HG02884 (cell line): ENCODE measurements at regions not wholly inside any gene's neighbourhood (a gene's known extent, or its start where the extent isn't known, plus 50 kb on each side); places are given as distances from the start of the nearest gene placed in this dataset.

ENCODE experiments used
- ATAC-seq: cut with Tn5 transposase; IDR thresholded peaks from one replicate; pipeline ENCODE4 v1.9.1; 2021; ENCODE audit warnings: mild to moderate bottlenecking, moderate library complexity; ENCODE audit not compliant: unreplicated experiment

DNA sequence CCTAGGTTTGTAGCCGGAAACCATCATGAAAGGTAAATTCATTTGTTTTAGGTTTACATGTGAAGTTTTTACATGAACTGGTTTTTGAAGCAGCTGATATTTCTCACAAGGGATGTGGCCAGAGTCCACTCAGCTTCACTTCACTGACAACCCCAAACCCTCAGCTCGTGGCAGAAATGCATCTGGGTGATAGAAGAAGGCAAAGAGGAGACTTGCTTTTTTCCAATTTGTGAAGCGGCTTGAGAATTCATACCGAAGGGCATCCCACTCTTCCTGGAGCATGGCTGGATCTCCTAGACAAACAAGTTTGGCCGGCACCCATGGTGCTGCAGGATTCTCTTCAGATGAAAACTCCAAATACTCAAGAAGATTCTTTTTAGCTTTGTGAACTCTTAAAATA, 392.8 kb upstream of the CNR1 start:
- ATAC-seq: no peak

DNA sequence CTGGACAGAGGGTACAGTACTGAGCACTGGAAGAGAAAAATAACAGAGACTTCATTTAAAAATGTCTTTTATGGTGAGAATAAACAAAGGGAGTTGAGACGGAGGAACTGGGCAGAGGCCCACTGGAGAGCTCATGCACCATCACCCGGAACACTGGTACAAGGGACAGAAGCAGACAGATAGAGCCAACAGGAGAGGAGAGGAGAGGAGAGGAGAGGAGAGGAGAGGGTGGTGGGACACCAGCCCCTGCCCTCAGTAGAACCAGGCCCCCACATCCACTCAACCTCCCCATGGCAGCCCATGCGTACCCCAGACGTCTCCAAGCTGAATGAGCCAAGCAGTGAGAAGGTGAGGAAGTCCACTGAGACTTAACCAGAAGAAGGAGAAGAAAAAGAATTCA, 390.5 kb upstream of the CNR1 start:
- ATAC-seq: no peak

GRCh38 chr6:88548891-88549505, 382.9 kb upstream of the CNR1 start:
- no peak for ATAC-seq

DNA sequence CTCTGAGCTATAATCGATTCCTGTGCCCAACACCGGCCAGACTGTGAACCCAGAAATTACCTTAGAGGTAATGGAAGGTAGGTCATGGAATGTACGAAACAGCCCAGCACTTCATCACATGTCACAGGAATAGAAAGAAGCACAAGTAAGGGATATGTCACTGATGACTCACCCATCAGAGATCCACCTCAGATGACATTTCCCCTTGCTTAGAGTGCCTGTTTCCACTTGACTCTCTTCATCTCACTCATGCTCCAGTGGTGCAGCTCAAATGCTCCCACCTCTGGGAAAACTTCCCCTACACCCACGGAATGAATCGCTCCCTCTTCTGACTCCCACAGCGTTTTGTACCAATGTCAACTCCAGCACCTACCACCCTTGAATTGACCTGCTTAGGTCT, 381.6 kb upstream of the CNR1 start:
- ATAC-seq: no peak

GRCh38 chr6:88545991-88546390, 379.8 kb upstream of the CNR1 start:
- ATAC-seq: no peak

DNA sequence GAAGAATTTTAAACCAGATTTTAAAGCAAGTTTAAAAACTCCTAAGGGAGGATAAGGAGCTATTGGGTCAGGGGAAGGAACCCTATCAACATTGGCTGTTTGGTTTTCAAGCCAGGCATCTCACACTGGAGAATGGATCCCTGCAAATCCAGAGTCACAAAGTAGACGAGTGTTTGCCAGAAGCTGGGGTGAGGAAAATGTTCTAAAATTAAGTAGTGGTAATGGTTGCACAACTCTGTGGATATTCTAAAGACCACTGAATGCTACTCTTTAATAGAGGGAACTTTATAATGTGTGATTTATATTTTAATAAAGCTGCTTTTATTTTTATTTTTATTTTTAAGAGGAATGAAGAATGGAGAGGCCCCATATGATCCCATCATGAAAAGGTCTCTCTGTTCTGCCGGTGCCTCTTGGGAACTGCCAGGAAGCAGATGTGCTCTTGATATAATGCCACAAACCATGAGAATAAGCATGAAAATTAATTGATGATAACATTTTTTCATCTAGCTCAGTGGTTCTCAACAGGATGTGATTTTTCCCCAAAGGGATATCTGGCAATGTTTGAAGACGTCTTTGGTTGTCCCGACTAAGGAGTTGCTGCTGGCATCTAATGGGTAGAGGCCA, 379.0 kb upstream of the CNR1 start:
- ATAC-seq: no peak

- ATAC-seq: no peak
Observed at GRCh38 chr6:88539295-88539764, 373.2 kb upstream of the CNR1 start.

GRCh38 chr6:88538840-88539239, 372.7 kb upstream of the CNR1 start:
- ATAC-seq: no peak

GRCh38 chr6:88538130-88538706, 372.1 kb upstream of the CNR1 start:
- ATAC-seq: no peak

DNA sequence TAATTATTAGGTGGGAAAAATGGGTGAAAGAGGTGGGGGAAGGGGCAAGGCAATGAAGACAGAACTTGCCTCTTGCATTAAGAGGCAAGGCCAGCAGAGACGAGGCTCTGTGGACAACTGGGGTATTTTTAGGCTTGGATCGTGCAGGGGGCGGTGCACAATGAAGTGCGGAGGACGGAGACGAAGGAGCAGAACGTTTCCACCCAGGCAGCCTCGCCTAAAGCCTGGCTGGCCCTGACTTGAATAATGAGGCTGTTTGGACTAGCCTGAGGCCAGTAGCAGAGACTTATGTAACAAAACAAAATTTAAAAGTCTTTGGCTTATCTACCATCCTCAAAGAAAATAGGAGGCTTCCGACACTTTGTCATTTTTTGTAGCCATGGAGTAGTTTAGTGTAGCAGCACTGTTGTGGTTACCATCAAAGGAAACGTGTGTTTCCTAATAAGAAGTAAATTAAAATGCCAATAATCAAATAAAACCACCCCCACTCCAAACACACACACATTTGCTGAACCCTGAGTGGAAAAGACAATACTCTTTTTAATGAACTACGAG, 370.0 kb upstream of the CNR1 start:
- no peak for ATAC-seq

- ATAC-seq: no peak
Observed at GRCh38 chr6:88535306-88535705, 369.2 kb upstream of the CNR1 start.

DNA sequence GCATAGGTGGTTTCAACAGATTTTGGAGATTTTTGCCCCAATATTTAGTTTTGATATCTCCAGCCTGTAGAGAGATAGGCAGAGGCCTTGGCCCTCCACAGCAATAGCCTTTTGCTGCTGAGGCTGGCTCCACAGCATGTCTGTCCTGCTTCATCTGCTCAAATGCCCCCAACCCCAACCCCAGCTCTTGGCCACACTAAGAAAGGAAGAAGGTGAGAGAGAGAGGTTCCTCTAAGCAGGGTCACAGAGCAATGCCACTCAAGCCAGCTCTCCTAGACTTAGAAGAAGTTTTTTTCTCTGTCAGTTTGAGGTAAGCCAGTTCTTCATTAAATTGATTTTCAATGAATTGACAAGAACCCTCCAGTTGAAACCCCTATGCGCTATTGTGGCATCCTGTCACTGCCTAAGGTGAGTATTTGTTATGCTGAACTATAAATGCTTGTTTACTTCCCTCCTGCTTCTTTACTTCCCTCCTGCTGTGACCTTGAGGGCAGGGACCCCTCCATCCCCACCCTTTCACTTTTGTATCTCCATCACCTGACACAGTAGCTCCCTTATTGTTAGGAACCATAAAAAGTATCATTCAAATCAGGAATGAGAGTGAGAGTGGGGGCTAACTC, 366.2 kb upstream of the CNR1 start:
- no peak for ATAC-seq

DNA sequence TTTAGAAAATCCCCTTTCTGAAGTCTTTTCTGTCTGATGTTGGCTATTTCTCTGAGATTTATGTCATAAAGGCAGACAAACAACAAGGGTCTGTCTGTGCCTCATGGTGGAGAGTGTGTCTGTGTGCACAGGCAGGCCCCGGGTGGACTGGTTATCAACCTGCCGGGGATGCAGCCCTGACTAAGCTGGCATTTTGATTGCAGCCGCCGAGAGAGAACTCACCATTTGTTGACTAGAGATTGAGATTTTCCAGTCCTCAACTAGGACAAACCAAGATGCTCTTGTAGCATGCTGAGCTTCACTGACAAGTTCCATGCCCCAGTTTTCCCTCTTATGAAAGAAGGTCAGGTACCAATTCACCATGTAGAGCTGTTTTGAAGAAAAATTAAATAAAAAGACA, 363.6 kb upstream of the CNR1 start:
- no peak for ATAC-seq

DNA sequence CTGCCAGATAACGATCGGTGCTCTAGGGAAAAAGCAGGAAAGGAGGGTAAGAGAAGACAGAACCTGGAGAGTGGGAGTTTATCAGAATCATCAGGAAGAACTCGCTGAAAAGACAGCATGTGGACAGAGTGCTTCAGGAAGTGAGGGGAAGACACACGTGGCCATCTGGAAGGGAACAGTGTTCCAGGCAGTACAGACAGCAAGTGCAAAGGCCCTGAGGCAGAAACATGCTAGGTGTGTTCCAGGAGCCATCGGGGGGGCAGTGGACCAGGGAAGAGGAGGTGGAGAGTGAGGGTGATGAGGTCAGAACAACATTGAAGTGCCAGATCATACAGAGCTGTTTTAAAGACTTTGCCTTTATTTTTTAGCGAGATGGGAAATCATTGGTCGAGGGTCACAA, 354.3 kb upstream of the CNR1 start:
- ATAC-seq: no peak

GRCh38 chr6:88520017-88520338, 353.8 kb upstream of the CNR1 start:
- no peak for ATAC-seq

DNA sequence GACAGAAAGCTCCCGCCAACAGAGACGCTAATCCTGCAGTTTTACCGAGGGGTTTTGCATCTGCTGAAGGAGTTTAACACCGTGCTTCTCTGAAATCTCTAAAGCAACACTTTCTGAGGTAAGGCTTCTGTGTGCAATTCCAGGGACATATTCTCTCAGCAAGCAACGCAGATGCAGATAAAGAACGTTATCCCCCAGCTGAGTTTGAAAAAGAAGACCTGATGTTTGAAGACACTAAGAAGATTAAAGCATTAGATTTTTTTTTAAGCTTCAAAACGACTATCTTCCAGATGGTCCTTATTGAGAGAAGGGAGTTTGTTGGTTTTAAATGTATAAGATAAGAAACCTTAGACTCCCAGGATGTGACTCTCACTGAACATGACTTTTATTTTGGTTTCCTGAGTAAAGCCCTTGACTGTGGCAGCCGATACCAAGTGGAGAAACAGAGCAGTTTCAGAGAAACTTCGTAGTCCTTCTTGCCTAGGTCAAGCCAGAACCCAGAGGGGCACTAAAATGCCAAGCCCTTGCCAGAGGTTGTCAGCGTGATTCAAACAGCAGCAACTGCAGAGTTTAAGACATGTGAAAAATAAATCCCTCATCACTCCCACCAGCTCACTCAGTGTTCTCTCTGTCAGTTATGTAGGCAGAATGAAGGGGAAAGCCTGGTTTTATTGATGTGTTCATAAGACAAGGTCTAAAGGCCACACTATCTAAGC, 353.3 kb upstream of the CNR1 start:
- no peak for ATAC-seq

DNA sequence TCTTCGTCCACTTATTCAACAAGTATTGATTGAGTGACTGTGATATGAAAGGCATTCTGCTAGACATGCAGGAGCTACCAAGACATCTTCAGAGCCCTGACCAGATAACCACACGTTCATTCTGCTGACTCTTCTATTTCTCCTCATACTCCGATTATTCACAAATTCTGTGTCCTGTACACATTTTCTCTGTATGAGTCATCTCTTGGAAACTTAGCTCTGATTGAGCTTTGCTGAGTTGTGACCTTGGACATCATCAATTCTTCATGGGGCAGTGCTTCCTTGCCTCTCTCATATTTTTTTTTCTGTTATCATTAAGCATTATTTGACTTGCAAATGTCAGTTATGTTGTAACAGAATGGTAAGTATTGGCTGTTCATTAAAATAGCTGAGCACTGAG, 351.6 kb upstream of the CNR1 start:
- no peak for ATAC-seq

DNA sequence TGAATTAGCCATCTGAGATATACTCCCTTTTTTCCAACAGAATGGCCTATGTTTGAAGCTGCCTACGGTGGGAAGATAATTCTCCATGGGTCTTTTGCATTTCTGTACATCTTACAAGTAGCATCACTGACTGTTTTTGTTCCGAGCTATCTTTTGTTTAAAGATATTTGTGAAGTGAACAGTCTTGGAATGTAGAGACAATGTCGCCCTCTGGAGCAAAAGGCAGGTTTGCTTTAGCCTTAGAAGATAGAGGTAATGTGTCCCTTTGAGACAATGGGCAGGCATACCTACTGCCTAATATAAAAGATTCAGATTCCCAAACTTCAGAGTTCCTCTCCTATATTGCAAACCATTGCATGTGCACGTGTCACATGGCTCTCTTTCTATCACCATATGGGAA, 347.8 kb upstream of the CNR1 start:
- ATAC-seq: no peak

DNA sequence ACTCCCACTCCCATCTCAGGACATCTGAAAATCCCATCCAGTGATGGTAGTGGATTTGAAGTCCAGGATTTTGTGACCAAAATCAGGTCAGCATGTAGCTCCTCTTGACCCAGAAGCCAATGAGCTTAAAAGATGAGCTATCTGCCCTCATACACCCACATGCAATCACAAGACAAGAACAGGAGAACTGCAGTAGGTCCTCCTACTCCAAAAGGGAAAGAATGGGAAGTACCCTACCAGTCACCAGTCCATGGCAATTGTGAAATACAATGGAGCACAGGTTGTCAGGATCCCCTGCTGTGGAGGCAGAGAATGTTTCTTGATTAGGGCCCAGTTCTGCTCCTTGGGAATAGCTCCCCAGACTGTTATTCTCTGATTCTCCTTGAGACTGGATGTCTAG, 347.3 kb upstream of the CNR1 start:
- ATAC-seq: no peak

- no peak for ATAC-seq
Observed at GRCh38 chr6:88512951-88513350, 346.8 kb upstream of the CNR1 start.

DNA sequence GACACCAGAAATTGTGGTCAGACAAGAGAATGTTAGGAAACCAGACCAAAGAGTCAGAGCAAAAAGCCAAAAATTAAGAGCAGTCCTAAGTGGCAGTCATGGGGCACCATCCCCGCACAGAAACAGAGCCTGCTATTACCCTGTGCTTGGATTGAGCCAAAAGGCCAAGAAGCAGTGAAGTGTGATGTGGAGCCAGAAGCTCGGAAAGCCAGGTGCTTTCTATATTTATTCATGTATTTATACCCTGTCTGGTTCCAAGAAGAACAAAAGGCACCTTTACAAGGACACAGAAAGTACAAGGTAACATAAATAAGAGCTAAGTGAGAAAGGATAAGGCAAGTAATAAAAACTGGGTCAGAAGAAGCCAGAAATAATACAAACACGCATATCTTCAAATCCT, 336.2 kb upstream of the CNR1 start:
- no peak for ATAC-seq
